ENCODE measurements at regions not wholly inside any gene's neighbourhood (a gene's known extent, or its start where the extent isn't known, plus 50 kb on each side); places are given as distances from the start of the nearest gene placed in this dataset.

- DNase-seq (ENCODE audit: low read depth, low spot score) = no peak
These were observed 87.6 kb downstream of the YTHDF1 start for GRCh38 chr20:63128367-63128766.

GRCh38 chr20:63127700-63128364, 88.1 kb downstream of the YTHDF1 start:
- DNase-seq (ENCODE audit: low read depth, low spot score) = no peak

- no peak for DNase-seq (ENCODE audit: low read depth, low spot score)
These were observed 88.8 kb downstream of the YTHDF1 start for GRCh38 chr20:63126876-63127699.

GRCh38 chr20:63125838-63126601, 89.9 kb downstream of the YTHDF1 start:
- no peak for DNase-seq (ENCODE audit: low read depth, low spot score)

GRCh38 chr20:63125581-63125837, 90.4 kb downstream of the YTHDF1 start:
- DNase-seq (ENCODE audit: low read depth, low spot score) = no peak

GRCh38 chr20:63124782-63125580, 91.0 kb downstream of the YTHDF1 start:
- DNase-seq (ENCODE audit: low read depth, low spot score) = no peak

- DNase-seq (ENCODE audit: low read depth, low spot score) = no peak
These were observed 91.7 kb downstream of the YTHDF1 start for GRCh38 chr20:63124092-63124781.

GRCh38 chr20:63123331-63123741, 92.6 kb downstream of the YTHDF1 start:
- no peak for DNase-seq (ENCODE audit: low read depth, low spot score)

GRCh38 chr20:63122626-63123025, 93.3 kb downstream of the YTHDF1 start:
- no peak for DNase-seq (ENCODE audit: low read depth, low spot score)

- DNase-seq (ENCODE audit: low read depth, low spot score) = no peak
These were observed 94.1 kb downstream of the YTHDF1 start for GRCh38 chr20:63121749-63122405.

GRCh38 chr20:63121246-63121645, 94.7 kb downstream of the YTHDF1 start:
- DNase-seq (ENCODE audit: low read depth, low spot score) = no peak

- no peak for DNase-seq (ENCODE audit: low read depth, low spot score)
These were observed 95.2 kb downstream of the YTHDF1 start for GRCh38 chr20:63120808-63121090.

GRCh38 chr20:63119963-63120807, 95.7 kb downstream of the YTHDF1 start:
- no peak for DNase-seq (ENCODE audit: low read depth, low spot score)

GRCh38 chr20:63119121-63119962, 96.6 kb downstream of the YTHDF1 start:
- DNase-seq (ENCODE audit: low read depth, low spot score) = no peak

- no peak for DNase-seq (ENCODE audit: low read depth, low spot score)
These were observed 97.4 kb downstream of the YTHDF1 start for GRCh38 chr20:63118303-63119120.

GRCh38 chr20:63117661-63118302, 98.1 kb downstream of the YTHDF1 start:
- DNase-seq (ENCODE audit: low read depth, low spot score) = no peak

- no peak for DNase-seq (ENCODE audit: low read depth, low spot score)
These were observed 98.8 kb downstream of the YTHDF1 start for GRCh38 chr20:63117151-63117550.

Measured in pulmonary artery endothelial cell (primary cell).